HFFc6 (cell line): ENCODE measurements at regions not wholly inside any gene's neighbourhood (a gene's known extent, or its start where the extent isn't known, plus 50 kb on each side); places are given as distances from the start of the nearest gene placed in this dataset.

Experiments used
- DNase-seq: peaks from one replicate; pipeline ENCODE4 v3.0.0-alpha.2; 2018
- H3K27ac Mint-ChIP-seq: 2 replicates; pipeline ENCODE4 v1.8.0; 2020; ENCODE audit warnings: mild to moderate bottlenecking, mixed read lengths
- H3K27me3 Mint-ChIP-seq: 2 replicates; pipeline ENCODE4 v1.8.0; 2021; ENCODE audit warnings: mild to moderate bottlenecking, moderate library complexity, mixed read lengths; ENCODE audit not compliant: insufficient read depth
- H3K36me3 Mint-ChIP-seq: 2 replicates; pipeline ENCODE4 v1.8.0; 2021; ENCODE audit warnings: low read depth, mixed read lengths
- H3K4me1 Mint-ChIP-seq: 2 replicates; pipeline ENCODE4 v1.8.0; 2020; ENCODE audit warnings: low read depth, mixed read lengths
- H3K4me3 Mint-ChIP-seq: 2 replicates; pipeline ENCODE4 v1.8.0; 2020; ENCODE audit warnings: mild to moderate bottlenecking, moderate library complexity, mixed read lengths
- H3K9me3 Mint-ChIP-seq: 2 replicates; pipeline ENCODE4 v1.8.0; 2020; ENCODE audit warnings: mild to moderate bottlenecking, mixed read lengths
- TF ChIP-seq, protein P1 (sequence below): fragments of 200-600 bp; sonication (generic); IDR thresholded peaks from 2 replicates; pipeline ENCODE4 v1.5.0; 2021; ENCODE audit warnings: antibody characterized with exemption, mild to moderate bottlenecking

DNA sequence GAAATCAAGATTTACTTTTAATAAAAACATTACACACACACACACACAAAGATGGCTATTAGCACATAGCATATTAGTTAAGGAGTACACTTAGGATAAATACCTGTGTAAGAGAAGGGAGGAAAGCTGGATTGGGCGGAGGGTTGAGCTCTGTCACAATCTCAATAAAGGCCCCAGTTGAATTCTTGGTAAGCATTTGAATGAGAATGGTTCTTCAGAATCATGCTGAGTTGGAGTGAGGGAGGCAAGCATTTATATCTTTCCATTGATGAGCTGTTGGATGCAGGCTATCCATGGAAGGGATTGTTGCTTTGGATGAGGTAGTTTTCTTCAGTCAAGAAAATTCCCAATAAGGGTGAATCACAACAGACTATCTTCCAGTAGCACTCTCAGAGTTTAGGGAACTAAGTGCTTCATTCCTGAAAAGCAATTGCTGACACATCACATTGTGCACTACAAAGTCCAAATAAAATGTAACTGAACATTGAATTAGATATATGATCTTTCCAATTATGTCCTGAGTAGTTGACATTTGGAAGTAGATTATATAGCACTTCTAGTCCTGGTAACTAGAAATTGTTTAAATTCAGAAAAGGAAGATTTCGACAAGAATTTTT is 95.7 kb downstream of the SUCNR1 start:
- peaks cover 8% of the 10 kb centered on the region for H3K36me3 Mint-ChIP-seq
- peaks cover 2% of the 10 kb centered on the region; the same call in 1 of the 2 replicates for H3K27me3 Mint-ChIP-seq
- H3K9me3 Mint-ChIP-seq: no peaks in the 10 kb centered on the region; the same call in 1 of the 2 replicates
- no peak overlapping the region for H3K27ac Mint-ChIP-seq
- no peak overlapping the region for H3K4me3 Mint-ChIP-seq
- H3K4me1 Mint-ChIP-seq: peaks cover 31% of the 10 kb centered on the region
- TF ChIP-seq, protein P1, sequence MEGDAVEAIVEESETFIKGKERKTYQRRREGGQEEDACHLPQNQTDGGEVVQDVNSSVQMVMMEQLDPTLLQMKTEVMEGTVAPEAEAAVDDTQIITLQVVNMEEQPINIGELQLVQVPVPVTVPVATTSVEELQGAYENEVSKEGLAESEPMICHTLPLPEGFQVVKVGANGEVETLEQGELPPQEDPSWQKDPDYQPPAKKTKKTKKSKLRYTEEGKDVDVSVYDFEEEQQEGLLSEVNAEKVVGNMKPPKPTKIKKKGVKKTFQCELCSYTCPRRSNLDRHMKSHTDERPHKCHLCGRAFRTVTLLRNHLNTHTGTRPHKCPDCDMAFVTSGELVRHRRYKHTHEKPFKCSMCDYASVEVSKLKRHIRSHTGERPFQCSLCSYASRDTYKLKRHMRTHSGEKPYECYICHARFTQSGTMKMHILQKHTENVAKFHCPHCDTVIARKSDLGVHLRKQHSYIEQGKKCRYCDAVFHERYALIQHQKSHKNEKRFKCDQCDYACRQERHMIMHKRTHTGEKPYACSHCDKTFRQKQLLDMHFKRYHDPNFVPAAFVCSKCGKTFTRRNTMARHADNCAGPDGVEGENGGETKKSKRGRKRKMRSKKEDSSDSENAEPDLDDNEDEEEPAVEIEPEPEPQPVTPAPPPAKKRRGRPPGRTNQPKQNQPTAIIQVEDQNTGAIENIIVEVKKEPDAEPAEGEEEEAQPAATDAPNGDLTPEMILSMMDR: no peak
- DNase-seq: no peak

DNA sequence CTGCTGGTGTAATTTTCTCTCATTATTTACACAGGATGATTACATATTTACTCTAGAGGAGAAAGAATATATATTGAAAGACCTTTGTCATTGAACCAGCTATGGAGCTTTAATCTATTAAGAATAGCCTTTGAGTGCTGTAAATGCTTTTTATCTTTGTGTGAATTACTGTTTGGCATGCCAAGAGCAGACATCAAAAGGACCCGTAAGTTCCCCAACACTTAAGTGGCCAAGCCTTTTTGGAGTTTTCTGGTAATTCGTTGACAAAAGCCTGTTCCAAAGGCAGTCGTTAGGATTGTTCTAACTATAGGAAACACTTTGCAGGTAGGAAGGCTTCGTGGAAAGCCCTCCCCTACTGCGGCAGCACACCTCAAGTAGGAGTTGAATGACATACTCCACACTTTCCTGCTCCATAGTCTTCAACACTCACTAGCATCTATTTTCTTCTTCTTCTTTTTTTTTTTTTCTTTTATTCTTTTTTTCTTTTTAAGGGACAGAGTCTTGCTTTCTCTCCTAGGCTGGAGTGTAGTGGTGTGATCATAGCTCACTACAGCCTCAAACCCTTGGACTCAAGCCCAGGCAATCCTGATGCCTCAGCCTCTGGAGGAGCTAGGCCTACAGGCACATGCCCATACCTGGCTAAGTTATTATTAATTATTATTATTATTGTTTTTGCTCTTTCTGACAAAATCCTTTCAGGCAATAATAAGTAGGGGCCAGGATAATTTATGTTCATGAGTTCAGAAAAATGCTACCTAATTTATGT is 98.6 kb downstream of the SUCNR1 start:
- Mint-ChIP-seq H3K36me3 (peaks cover 8% of the 10 kb centered on the region; the same call in 1 of the 2 replicates), H3K4me3 (no peak overlapping the region), H3K9me3 (no peaks in the 10 kb centered on the region), H3K27ac (no peak overlapping the region), H3K27me3 (peaks cover 2% of the 10 kb centered on the region; the same call in 1 of the 2 replicates), H3K4me1 (peaks cover 48% of the 10 kb centered on the region)
- no peak for DNase-seq
- TF ChIP-seq, protein P1: no peak

DNA sequence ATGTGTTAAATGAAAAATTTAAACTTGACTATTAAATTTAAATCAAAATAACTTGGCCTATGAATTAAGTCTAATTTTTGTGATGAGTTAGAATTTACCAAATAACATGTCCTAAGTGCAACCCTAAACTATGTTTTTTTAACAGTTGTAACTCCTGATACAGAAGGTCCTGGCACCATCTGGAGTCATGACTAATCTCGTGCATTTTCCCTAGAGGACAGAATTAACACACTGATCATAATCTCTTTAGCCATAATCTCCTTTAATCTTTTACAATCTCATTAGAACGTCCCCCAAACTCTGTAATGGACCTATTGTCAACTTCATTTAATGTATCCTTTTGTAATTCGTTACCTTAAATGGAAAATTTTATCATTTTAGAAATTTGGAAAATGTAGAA is 100.6 kb downstream of the SUCNR1 start:
- peak overlapping the region; percentile 50 for H3K4me3 Mint-ChIP-seq
- no peaks in the 10 kb centered on the region for H3K9me3 Mint-ChIP-seq
- H3K27me3 Mint-ChIP-seq: peaks cover 2% of the 10 kb centered on the region; the same call in 1 of the 2 replicates
- TF ChIP-seq, protein P1: no peak
- H3K36me3 Mint-ChIP-seq: 0 out of 2 replicates have a peak, but pooled peaks cover 4% of the 10 kb centered on the region
- H3K27ac Mint-ChIP-seq: no peak overlapping the region
- peaks cover 48% of the 10 kb centered on the region for H3K4me1 Mint-ChIP-seq
- peak; percentile 64 for DNase-seq

DNA sequence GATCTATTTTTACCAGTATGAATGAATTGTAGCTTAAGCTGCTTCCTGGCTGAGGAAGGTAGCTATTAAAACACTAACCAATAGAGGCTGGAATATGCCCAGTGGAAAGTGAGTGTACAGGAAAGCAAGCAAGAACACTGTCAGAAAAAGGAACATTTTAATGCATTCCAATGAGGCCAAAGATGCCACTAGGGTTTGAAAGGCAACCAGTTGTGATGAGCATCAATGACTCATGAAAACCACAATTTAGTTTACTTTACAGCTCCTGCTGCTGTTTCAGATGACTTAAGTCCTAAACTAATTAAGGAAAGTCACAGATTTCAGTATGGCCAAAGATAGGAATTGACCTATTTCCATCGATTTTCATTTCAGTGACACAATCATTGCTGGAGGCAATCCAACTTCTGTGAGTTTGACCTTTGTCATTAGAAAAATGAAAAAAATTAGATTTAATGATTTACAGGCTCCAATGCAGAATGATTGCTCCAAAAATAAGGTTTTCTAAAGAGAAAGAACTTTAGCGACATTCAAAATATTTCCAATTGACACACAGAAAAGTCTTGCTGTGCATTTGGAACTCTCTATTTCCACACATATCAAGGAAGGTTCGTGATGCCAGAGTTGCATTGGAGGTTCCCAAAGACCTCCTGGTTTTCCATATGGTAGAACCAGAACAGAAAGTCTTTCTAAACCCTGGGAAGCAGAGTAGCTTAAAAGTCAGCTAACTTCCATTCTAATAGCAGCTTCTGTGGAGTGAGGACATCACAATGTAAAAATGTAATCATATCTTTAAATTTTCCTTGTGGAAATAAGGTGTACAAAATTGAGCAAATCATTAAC is 103.0 kb downstream of the SUCNR1 start:
- Mint-ChIP-seq H3K4me1 (peaks cover 57% of the 10 kb centered on the region), H3K36me3 (0 out of 2 replicates have a peak, but pooled peaks cover 4% of the 10 kb centered on the region), H3K9me3 (no peaks in the 10 kb centered on the region), H3K27ac (peak overlapping the region; percentile 80), H3K27me3 (peaks cover 2% of the 10 kb centered on the region; the same call in 1 of the 2 replicates), H3K4me3 (peak overlapping the region; percentile 72)
- peak; percentile 98 for DNase-seq
- TF ChIP-seq, protein P1: peak; percentile 24; the same call in 1 of the 2 replicates

DNA sequence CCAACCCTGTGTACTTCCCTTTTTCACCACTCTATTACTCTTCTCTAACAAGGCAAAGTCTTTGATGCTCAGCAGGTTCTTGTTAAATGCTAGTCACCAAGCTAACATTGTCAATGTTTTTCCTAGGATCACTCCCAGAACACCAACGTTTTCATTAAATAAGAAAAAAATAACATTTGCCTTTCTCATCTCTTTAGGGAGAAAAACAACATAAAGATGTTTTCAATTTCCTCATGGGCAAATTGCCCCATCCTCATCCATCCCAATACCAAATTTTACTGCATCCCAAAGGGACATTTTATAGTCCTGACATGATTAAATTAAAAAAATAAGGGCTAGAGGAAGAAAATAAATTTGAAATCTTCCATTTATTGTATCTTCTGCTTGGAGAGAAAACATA is 106.5 kb downstream of the SUCNR1 start:
- TF ChIP-seq, protein P1: no peak
- Mint-ChIP-seq H3K9me3 (no peaks in the 10 kb centered on the region), H3K4me3 (no peak overlapping the region), H3K36me3 (0 out of 2 replicates have a peak, but pooled peaks cover 6% of the 10 kb centered on the region), H3K4me1 (peaks cover 29% of the 10 kb centered on the region), H3K27ac (peak overlapping the region; percentile 7; the same call in 1 of the 2 replicates), H3K27me3 (no peaks in the 10 kb centered on the region)
- DNase-seq: no peak
